HG03159 (cell line): ENCODE measurements at regions not wholly inside any gene's neighbourhood (a gene's known extent, or its start where the extent isn't known, plus 50 kb on each side); places are given as distances from the start of the nearest gene placed in this dataset.

ENCODE experiments used
- ATAC-seq: cut with Tn5 transposase; IDR thresholded peaks from one replicate; pipeline ENCODE4 v1.9.1; 2021; ENCODE audit warnings: mild to moderate bottlenecking, moderate library complexity; ENCODE audit not compliant: unreplicated experiment

GRCh38 chrX:17206584-17206983 lies 168.4 kb upstream of the NHS start:
- ATAC-seq = no peak

DNA sequence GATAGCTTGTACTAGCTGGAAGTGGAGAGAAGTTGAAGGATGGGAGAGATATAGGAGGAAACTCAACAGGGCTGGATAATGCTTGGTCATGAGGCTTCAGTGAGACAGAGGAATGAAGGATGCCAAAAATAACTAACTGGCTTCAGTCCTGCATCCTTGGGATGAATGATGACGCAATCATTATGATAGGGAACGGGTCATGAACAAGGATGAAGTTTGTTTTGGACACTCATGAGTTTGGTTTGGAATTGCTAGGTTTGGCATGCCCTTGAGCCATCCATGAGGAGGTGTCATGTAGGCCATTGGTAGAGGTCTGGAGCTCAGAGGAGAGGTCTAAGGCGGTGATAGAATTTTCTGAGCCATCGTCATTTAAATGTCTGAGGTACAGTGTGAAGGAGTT lies 160.0 kb upstream of the NHS start:
- ATAC-seq = no peak

DNA sequence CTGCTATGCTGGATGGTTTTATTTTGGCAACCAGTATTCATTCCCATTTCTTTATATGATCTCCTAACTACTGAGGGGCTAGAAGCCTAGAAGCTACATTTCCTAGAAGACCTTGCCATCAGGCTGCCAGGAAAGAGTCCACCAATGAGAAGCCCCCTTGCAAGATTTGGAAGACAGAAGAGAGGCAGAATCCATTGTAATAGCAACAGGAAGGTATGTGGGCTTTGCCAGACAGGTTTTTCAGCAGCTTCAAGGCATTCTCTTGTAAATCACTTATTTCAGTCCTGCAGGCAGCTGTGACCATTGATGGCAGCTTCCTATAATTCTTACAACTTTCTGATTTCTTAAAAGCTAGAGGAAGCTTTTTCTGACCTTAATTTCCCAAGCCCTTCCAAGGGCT lies 148.3 kb upstream of the NHS start:
- no peak for ATAC-seq

DNA sequence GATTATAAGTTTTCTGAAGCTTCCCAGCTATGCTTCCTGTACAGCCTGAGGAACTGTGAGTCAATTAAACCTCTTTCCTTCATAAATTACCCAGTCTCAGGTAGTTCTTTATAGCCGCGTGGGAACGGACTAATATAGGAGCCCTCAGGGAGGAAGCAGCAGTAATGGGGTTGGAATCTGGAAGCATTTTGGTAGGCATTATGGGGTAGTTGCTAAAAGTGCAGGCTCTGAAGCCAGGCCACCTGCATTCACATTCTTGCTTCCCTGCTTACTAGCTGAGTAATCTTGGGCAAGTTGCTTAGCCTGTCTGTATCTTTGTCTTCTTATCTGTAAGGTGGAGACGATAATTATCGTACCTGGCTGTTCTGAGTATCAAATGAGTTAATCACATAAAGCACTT lies 137.9 kb upstream of the NHS start:
- ATAC-seq = no peak

DNA sequence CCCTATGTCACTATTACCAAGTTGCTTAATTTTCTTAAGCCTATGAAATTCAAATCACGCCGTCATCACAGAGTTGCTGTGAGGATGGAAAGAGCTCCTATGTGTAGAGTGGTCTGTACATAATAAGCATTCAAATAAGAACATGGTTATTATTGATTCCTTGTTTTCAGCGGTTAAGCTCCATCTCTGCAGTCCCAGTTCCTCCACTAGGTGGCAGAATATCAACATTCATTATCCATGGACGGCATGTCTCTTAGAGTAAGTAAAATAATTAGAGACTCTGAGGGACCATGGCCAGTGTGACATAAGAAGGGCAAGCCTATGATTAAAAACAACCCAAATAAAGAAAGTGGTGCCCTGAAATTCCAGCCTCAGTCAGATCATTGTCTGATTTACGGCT lies 132.5 kb upstream of the NHS start:
- ATAC-seq = peak; percentile 82

- no peak for ATAC-seq
These were observed 127.9 kb upstream of the NHS start for GRCh38 chrX:17247144-17247543.

DNA sequence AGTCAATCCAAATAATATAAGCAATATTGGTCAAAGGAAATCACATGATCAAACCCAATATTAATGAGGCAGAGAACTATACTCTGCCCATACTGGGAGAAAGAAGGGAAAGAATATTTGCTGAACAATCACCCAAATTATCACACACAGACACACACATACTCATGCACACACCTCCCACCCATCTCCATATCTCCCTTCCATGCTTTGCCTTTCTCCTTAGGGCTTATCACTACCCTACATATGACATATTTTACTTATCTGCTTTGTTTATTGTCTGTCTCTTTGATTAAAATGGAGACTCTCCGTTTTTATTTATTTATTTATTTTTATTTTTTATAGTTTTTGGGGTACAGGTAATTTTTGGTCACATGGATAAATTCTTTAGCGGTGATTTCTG lies 112.9 kb upstream of the NHS start:
- ATAC-seq = no peak

- ATAC-seq = no peak
These were observed 108.9 kb upstream of the NHS start for GRCh38 chrX:17266136-17266535.

DNA sequence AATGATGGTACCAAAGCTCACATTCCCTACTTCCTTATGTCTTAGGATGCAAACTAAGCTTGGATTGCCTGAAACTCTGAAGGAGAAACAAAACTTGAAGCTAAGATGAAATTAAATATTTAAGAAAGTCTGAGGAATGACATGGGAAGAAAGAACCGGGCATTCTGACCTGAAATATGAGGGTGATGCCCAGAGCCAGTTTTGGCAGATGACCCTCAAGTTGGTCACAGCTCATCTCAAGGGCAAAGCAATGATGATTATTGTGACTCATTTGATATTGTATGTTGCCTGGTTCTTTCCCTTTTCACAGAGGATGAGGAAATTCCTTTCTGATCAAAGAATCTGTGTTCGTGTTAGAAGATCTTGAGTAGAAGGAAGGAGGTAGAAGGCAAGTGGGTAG lies 96.0 kb upstream of the NHS start:
- ATAC-seq = no peak

DNA sequence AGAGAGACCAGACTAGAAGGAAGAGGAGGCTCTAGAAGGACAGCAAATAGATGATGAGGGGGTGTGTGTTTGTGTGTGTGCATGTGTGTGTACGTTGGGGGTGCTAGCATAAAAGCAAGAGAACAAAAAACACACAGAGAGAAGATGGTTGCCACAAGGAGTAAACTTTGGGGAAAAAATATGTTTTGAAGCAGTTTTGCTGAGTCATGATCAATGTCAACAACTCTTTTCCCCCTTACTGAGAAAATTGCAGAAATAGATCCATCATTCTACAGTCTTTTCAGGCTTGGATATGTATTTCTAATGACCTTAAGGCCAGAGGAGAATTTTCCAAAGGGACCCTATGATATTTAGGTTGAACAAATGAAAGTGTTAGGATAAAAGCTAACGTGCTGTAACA lies 89.0 kb upstream of the NHS start:
- ATAC-seq = no peak

- ATAC-seq = no peak
These were observed 83.7 kb upstream of the NHS start for GRCh38 chrX:17291171-17291900.

GRCh38 chrX:17292111-17292527 lies 82.9 kb upstream of the NHS start:
- no peak for ATAC-seq

DNA sequence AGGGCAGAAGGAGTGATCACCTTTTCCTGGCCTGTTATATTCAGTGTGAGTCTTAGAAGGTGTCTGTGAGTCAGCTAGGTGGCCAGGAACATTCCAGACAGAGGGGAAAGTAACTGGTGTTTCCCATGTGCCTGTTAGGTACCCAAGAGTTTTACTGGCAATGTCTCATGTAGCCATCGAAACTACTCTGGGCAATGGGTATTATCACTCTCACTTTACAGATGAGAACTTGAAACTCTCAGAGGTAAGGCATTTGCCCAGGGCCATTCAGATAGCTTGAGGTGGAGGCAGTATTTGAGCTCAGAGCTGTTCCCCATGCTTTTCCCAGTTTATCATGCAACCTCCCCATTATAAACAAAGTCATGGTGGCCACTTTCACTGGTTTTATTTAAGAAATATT lies 80.4 kb upstream of the NHS start:
- no peak for ATAC-seq

DNA sequence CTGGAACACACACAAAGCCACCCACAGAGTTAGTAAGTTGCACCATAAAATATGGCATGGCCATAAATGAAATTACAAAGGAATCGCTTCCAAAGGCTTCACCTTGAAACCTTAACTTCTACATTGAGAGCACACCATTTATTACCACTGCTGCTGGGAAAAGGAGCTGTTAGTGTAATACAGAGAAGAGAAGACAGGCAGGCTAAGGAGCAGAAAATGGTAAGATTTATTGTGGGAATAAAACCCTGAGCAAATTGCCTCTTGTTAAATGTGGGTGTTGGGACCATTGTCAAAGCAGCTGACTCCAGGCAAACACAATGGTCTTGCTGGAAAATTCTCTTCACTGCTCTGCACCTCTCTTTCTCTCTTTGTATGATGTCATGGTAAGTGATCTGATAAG lies 79.2 kb upstream of the NHS start:
- no peak for ATAC-seq

- no peak for ATAC-seq
These were observed 76.4 kb upstream of the NHS start for GRCh38 chrX:17298564-17298963.

DNA sequence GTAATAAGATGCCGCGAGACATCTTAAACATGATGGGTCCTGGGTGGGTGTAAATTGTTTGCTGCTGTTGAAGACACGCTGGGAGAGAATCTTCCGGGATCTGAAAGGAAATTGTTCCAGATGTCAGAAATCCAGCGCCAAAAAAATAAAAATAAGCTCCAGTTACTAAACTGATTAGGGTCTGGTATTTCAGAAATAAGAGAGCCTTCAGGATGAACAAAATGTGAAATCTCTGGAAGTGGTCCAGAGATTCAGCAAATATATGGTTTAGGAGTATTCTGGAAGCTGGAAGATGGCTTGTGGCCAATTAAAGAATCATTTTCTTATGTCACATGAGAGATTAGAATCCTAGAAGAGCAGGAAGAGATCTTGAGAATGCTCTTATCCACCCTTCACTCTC lies 75.8 kb upstream of the NHS start:
- no peak for ATAC-seq

GRCh38 chrX:17323397-17323796 lies 51.6 kb upstream of the NHS start:
- ATAC-seq = no peak
